NOMO-1 treated with dmso at 0.1 percent for 144 hours (cell line): ENCODE measurements at regions not wholly inside any gene's neighbourhood (a gene's known extent, or its start where the extent isn't known, plus 50 kb on each side); places are given as distances from the start of the nearest gene placed in this dataset.

Source experiments
- DNase-seq: peaks from one replicate; lab custom pipeline; 2025; ENCODE audit not compliant: unreplicated experiment; lab: John Stamatoyannopoulos, UW

GRCh38 chr20:43247361-43247760, 57.7 kb upstream of the PTPRT start:
- no peak for DNase-seq

- DNase-seq = no peak
Measured at GRCh38 chr20:43244647-43245046, 54.9 kb upstream of the PTPRT start.

GRCh38 chr20:43243672-43244269, 54.1 kb upstream of the PTPRT start:
- DNase-seq = no peak

GRCh38 chr20:43241057-43241702, 51.5 kb upstream of the PTPRT start:
- no peak for DNase-seq
